ENCODE measurements at regions not wholly inside any gene's neighbourhood (a gene's known extent, or its start where the extent isn't known, plus 50 kb on each side); places are given as distances from the start of the nearest gene placed in this dataset.

- Mint-ChIP-seq H3K4me1 (ENCODE audit: low read depth) (no peaks in the 10 kb centered on the region), H3K9me3 (ENCODE audit: low read depth) (peaks cover 8% of the 10 kb centered on the region), H3K27ac (no peak overlapping the region), H3K4me3 (ENCODE audit: low read depth) (no peak overlapping the region), H3K27me3 (no peaks in the 10 kb centered on the region), H3K36me3 (ENCODE audit: insufficient read depth) (no peaks in the 10 kb centered on the region)
- DNase-seq (ENCODE audit: low spot score, unreplicated experiment): no peak
- TF ChIP-seq CTCF (IDR thresholded peaks at IDR 0.05; ENCODE audit: unreplicated experiment): no peak
Observed at GRCh38 chr21:32122082-32122481, 156.8 kb downstream of the MIS18A start.

- H3K36me3 Mint-ChIP-seq (ENCODE audit: insufficient read depth): no peaks in the 10 kb centered on the region
- no peaks in the 10 kb centered on the region for H3K27me3 Mint-ChIP-seq
- H3K27ac Mint-ChIP-seq: no peak overlapping the region
- no peaks in the 10 kb centered on the region for H3K4me1 Mint-ChIP-seq (ENCODE audit: low read depth)
- no peak for DNase-seq (ENCODE audit: low spot score, unreplicated experiment)
- no peak overlapping the region for H3K4me3 Mint-ChIP-seq (ENCODE audit: low read depth)
- H3K9me3 Mint-ChIP-seq (ENCODE audit: low read depth): peaks cover 8% of the 10 kb centered on the region
- no peak for TF ChIP-seq CTCF (IDR thresholded peaks at IDR 0.05; ENCODE audit: unreplicated experiment)
Observed at GRCh38 chr21:32120230-32120629, 158.6 kb downstream of the MIS18A start.

GRCh38 chr21:32119811-32120210 lies 159.0 kb downstream of the MIS18A start:
- DNase-seq (ENCODE audit: low spot score, unreplicated experiment): no peak
- no peak for TF ChIP-seq CTCF (IDR thresholded peaks at IDR 0.05; ENCODE audit: unreplicated experiment)
- Mint-ChIP-seq H3K9me3 (ENCODE audit: low read depth) (peaks cover 8% of the 10 kb centered on the region), H3K27me3 (no peaks in the 10 kb centered on the region), H3K4me3 (ENCODE audit: low read depth) (no peak overlapping the region), H3K36me3 (ENCODE audit: insufficient read depth) (no peaks in the 10 kb centered on the region), H3K4me1 (ENCODE audit: low read depth) (no peaks in the 10 kb centered on the region), H3K27ac (no peak overlapping the region)

GRCh38 chr21:32119389-32119788 lies 159.5 kb downstream of the MIS18A start:
- no peak for DNase-seq (ENCODE audit: low spot score, unreplicated experiment)
- Mint-ChIP-seq H3K27ac (no peak overlapping the region), H3K4me3 (ENCODE audit: low read depth) (no peak overlapping the region), H3K36me3 (ENCODE audit: insufficient read depth) (no peaks in the 10 kb centered on the region), H3K4me1 (ENCODE audit: low read depth) (no peaks in the 10 kb centered on the region), H3K27me3 (no peaks in the 10 kb centered on the region), H3K9me3 (ENCODE audit: low read depth) (peaks cover 8% of the 10 kb centered on the region)
- no peak for TF ChIP-seq CTCF (IDR thresholded peaks at IDR 0.05; ENCODE audit: unreplicated experiment)

GRCh38 chr21:32114419-32115035 lies 164.3 kb downstream of the MIS18A start:
- Mint-ChIP-seq H3K9me3 (ENCODE audit: low read depth) (peaks cover 3% of the 10 kb centered on the region), H3K27ac (no peak overlapping the region), H3K4me1 (ENCODE audit: low read depth) (no peaks in the 10 kb centered on the region), H3K27me3 (no peaks in the 10 kb centered on the region), H3K4me3 (ENCODE audit: low read depth) (no peak overlapping the region), H3K36me3 (ENCODE audit: insufficient read depth) (no peaks in the 10 kb centered on the region)
- TF ChIP-seq CTCF (IDR thresholded peaks at IDR 0.05; ENCODE audit: unreplicated experiment): no peak
- DNase-seq (ENCODE audit: low spot score, unreplicated experiment): no peak
